ENCODE measurements at regions not wholly inside any gene's neighbourhood (a gene's known extent, or its start where the extent isn't known, plus 50 kb on each side); places are given as distances from the start of the nearest gene placed in this dataset.
"Not testable (repeated sequence)": the region's sequence is repeated elsewhere in the genome, so short reads cannot be mapped to it uniquely, and the experiment has no call there.

GRCh38 chr12:84502180-84502860 is 410.3 kb downstream of the SLC6A15 start:
- no peak for DNase-seq

GRCh38 chr12:84497819-84498218 is 414.8 kb downstream of the SLC6A15 start:
- peak in 1 of 51 donors; percentile 15 for DNase-seq

GRCh38 chr12:84495711-84496110 is 416.9 kb downstream of the SLC6A15 start:
- no peak for DNase-seq

GRCh38 chr12:84492351-84492883 is 420.2 kb downstream of the SLC6A15 start:
- DNase-seq = no peak

- DNase-seq = no peak
Measured at GRCh38 chr12:84484798-84485197, 427.8 kb downstream of the SLC6A15 start.

DNA sequence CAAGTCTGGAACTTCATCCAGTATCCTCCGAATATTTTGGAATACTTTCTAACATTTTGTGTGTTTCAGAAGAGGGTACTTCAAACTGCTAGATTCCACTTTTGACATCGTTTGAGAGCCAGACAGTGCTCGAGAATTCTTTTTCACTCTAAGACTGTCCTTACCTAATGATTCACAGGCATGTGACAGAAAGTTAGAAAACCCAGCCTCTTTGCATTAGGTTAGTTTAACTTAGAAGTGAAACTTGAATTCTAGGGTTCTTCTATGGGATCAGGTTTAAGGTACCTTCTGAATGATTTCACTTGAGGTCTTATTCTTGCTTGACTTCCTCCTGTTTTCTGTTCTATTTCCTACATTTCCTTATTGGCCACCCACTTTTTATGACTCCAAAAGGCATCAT is 431.8 kb downstream of the SLC6A15 start:
- no peak for DNase-seq

GRCh38 chr12:84470361-84470760 is 442.2 kb downstream of the SLC6A15 start:
- no peak for DNase-seq

DNA sequence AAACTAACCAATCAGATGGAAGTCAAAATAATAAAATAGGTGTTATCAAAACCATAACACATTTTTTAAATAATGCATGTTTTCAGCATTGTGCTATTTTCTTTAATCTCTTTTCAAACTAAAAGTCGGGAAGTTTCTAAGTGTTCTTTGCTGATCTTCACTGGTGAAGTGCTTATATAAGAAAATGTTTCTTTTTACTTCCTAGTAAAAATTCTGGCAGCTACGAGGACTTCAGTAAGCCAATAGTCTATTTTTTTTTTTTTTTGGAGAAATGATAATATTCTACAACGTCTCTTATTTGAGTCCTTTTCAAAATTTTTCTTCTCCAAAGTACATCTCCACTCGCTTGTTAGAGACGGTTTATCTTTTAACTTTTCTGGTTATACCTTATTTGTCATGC is 448.0 kb downstream of the SLC6A15 start:
- no peak for DNase-seq

- DNase-seq = no peak
Measured at GRCh38 chr12:84463741-84464495, 448.7 kb downstream of the SLC6A15 start.

- DNase-seq = no peak
Measured at GRCh38 chr12:84455598-84455997, 457.0 kb downstream of the SLC6A15 start.

- DNase-seq = not testable (repeated sequence)
Measured at GRCh38 chr12:84446478-84446877, 466.1 kb downstream of the SLC6A15 start.

- no peak for DNase-seq
Measured at GRCh38 chr12:84436134-84436533, 476.5 kb downstream of the SLC6A15 start.

DNA sequence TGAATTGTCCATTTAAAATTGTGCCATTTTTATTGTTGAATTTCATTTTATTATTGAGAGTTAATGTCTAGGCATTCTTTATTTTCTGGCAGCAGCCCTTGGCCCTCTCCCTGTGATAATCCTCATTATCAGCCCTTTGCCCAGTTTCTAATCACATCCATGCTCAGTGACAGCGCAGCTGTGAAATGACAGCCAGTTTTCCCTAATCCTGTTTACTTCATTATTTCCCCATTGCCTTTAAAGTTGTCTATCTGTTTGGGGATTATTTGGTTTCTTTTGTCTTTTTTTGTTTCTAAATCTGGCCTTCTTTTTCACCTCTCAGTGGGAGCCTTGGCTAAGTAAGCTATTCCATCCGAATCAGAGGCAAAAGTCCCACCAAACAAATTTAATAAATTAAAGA is 476.9 kb downstream of the SLC6A15 start:
- DNase-seq = no peak

GRCh38 chr12:84422340-84422739 is 490.3 kb downstream of the SLC6A15 start:
- DNase-seq = no peak

GRCh38 chr12:84421103-84421502 is 491.5 kb downstream of the SLC6A15 start:
- DNase-seq = no peak

DNA sequence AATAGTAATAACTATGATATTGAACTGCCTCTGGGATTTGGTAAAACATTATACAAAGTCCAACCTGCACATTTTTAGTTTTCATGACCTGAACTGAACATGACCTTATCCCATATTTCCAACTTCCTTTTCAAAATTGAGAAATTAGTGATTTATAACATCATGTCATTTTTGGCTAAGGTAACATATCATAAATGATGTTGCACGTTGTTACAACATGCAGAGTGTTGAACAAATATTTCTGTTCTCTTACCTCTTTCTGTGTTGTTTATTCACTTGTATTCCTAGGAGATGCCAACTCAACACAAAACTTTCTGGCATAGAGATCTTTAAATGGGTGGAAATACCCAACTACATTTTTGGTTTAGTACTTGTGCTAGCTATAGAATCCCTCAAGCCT is 496.0 kb downstream of the SLC6A15 start:
- DNase-seq = no peak

GRCh38 chr12:84415946-84416345 is 496.7 kb downstream of the SLC6A15 start:
- DNase-seq = no peak

DNA sequence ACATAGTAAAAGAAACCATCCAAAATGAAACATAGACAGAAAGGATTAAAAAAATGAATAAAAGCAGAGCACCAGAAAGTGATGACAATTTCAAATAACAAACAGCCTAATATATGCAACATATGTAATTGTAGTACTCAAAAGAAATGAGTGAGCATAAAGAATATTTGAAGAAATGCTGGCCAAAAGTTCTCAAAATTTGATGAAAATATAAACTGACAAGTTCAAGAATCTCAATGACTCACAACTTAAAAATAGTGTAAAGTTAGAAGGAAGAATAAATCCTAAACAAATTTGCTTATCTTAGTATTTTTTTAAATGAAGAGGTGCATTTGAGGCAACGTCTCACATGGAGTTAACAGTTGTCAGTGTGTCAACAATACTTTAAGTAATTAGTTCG is 498.9 kb downstream of the SLC6A15 start:
- no peak for DNase-seq

DNA sequence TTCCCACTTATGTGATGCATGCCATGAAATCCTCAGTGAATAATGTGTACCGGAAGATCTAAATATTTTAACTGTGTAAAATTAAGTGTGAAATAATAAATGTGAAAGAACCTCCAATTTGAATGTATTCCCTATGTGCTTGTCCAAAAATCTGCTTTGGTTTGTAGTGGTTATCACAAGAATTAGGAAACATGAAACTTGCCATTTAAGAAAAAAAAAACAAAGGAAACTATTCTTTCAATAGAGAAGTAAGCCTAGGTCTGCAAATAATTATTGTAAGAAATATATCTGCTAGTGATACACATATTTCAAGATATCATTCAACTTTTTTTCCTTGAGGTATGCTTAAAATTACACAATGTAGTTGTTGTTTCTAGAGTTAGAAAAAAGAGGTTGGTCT is 500.4 kb downstream of the SLC6A15 start:
- no peak for DNase-seq

GRCh38 chr12:84411031-84411430 is 501.6 kb downstream of the SLC6A15 start:
- DNase-seq = no peak

DNA sequence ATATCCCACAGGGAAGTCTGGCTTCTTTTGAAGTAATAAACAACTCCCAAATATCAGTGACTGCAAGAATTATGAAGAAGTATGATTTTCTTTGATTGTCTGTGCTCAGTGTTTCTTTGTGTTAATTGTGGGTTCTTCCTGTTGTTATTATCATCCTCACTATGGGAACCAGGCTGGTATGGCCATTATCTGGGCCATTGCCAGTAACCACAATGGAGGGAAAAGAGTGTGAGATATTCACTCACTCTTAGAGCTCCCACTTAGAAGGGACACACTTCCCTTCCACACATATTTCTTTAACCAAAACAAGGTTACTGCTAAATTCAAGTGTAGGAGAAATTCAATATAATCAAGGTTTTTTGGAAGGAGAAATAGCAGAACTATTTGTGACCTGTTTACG is 503.7 kb downstream of the SLC6A15 start:
- DNase-seq = no peak

GRCh38 chr12:84406720-84407119 is 505.9 kb downstream of the SLC6A15 start:
- DNase-seq = not testable (repeated sequence)

GRCh38 chr12:84397846-84398245 is 514.8 kb downstream of the SLC6A15 start:
- no peak for DNase-seq

All from hypothalamus (tissue), 51 donors.